C1 segment of cervical spinal cord (tissue), 14 donors: ENCODE measurements at regions not wholly inside any gene's neighbourhood (a gene's known extent, or its start where the extent isn't known, plus 50 kb on each side); places are given as distances from the start of the nearest gene placed in this dataset.

ENCODE experiments used
- DNase-seq, 14 donors: peaks; one replicate each; lab custom pipeline; 2025; lab: John Stamatoyannopoulos, UW

- DNase-seq: no peak
These were observed 168.8 kb upstream of the ST8SIA2 start for GRCh38 chr15:92224843-92225242.

GRCh38 chr15:92226020-92226612 is 167.6 kb upstream of the ST8SIA2 start:
- peak in 8 of 14 donors; percentile 1 to 27 (median 7) for DNase-seq

- DNase-seq: no peak
These were observed 164.9 kb upstream of the ST8SIA2 start for GRCh38 chr15:92228830-92229229.

GRCh38 chr15:92231461-92231860 is 162.2 kb upstream of the ST8SIA2 start:
- DNase-seq: no peak

- DNase-seq: no peak
These were observed 161.4 kb upstream of the ST8SIA2 start for GRCh38 chr15:92232317-92232716.

- no peak for DNase-seq
These were observed 160.8 kb upstream of the ST8SIA2 start for GRCh38 chr15:92232876-92233275.

GRCh38 chr15:92243227-92243626 is 150.5 kb upstream of the ST8SIA2 start:
- no peak for DNase-seq

- DNase-seq: no peak
These were observed 149.0 kb upstream of the ST8SIA2 start for GRCh38 chr15:92244703-92245102.

GRCh38 chr15:92247649-92248242 is 145.9 kb upstream of the ST8SIA2 start:
- no peak for DNase-seq

GRCh38 chr15:92266796-92267685 is 126.6 kb upstream of the ST8SIA2 start:
- DNase-seq: no peak

- no peak for DNase-seq
These were observed 124.8 kb upstream of the ST8SIA2 start for GRCh38 chr15:92268900-92269299.

- DNase-seq: no peak
These were observed 122.5 kb upstream of the ST8SIA2 start for GRCh38 chr15:92271179-92271578.

- DNase-seq: no peak
These were observed 121.6 kb upstream of the ST8SIA2 start for GRCh38 chr15:92272106-92272505.

- DNase-seq: no peak
These were observed 120.4 kb upstream of the ST8SIA2 start for GRCh38 chr15:92273286-92273685.

GRCh38 chr15:92273723-92274122 is 120.0 kb upstream of the ST8SIA2 start:
- no peak for DNase-seq

- DNase-seq: peak in 3 of 14 donors; percentile 0 to 8 (median 3)
These were observed 115.9 kb upstream of the ST8SIA2 start for GRCh38 chr15:92277776-92278175.

GRCh38 chr15:92283813-92284212 is 109.9 kb upstream of the ST8SIA2 start:
- no peak for DNase-seq

- DNase-seq: no peak
These were observed 104.9 kb upstream of the ST8SIA2 start for GRCh38 chr15:92288755-92289154.

- no peak for DNase-seq
These were observed 103.9 kb upstream of the ST8SIA2 start for GRCh38 chr15:92289733-92290132.

- no peak for DNase-seq
These were observed 103.2 kb upstream of the ST8SIA2 start for GRCh38 chr15:92290359-92290992.

- DNase-seq: no peak
These were observed 101.8 kb upstream of the ST8SIA2 start for GRCh38 chr15:92291900-92292299.

GRCh38 chr15:92294759-92295158 is 98.9 kb upstream of the ST8SIA2 start:
- no peak for DNase-seq
